Gastroesophageal sphincter (tissue), 4 donors: ENCODE measurements at regions not wholly inside any gene's neighbourhood (a gene's known extent, or its start where the extent isn't known, plus 50 kb on each side); places are given as distances from the start of the nearest gene placed in this dataset.
"Not testable (repeated sequence)": the region's sequence is repeated elsewhere in the genome, so short reads cannot be mapped to it uniquely, and the experiment has no call there.

ENCODE experiments used
- ATAC-seq: fragments of 150-250 bp; one replicate; pipeline ENCODE4 v1.9.1; 2016; ENCODE audit warnings: mild to moderate bottlenecking, moderate library complexity
- H3K27ac ChIP-seq, 4 donors: fragments of 200-600 bp; sonication (generic) in 3 of 4; 1 replicate in 3 of 4; 2 replicates in 1 of 4; pipeline ENCODE4 v1.5.1; 2016 to 2019
- H3K27me3 ChIP-seq: fragments of 200-600 bp; sonication (generic); one replicate; pipeline ENCODE4 v1.5.1; 2019
- H3K36me3 ChIP-seq, 2 donors: fragments of 200-600 bp; sonication (generic); one replicate each; pipeline ENCODE4 v1.5.1; 2019; ENCODE audit warnings: control low read depth in 1 of 2
- H3K4me1 ChIP-seq, 3 donors: fragments of 200-600 bp; sonication (generic); 1 replicate in 2 of 3; 2 replicates in 1 of 3; pipeline ENCODE4 v1.5.1; 2016 to 2019; ENCODE audit warnings: control low read depth in 2 of 3
- H3K4me3 ChIP-seq, 2 donors: fragments of 200-600 bp; sonication (generic); one replicate each; pipeline ENCODE4 v1.5.1; 2019; ENCODE audit warnings: mild to moderate bottlenecking in 1 of 2, moderate library complexity in 1 of 2
- H3K9me3 ChIP-seq, 3 donors: fragments of 200-600 bp; sonication (generic); one replicate each; pipeline ENCODE4 v1.5.1; 2017 to 2019; ENCODE audit warnings: control low read depth in 2 of 3
- CTCF ChIP-seq, 4 experiments: fragments of 200-600 bp in 2 of 4; fragments of 450-650 bp in 2 of 4; sonication (generic) in 1 of 4; IDR thresholded peaks; one replicate each; pipeline ENCODE4 v1.5.1; 2017 to 2019; ENCODE audit warnings: antibody characterized with exemption in 4 of 4, mild to moderate bottlenecking in 2 of 4, moderate library complexity in 2 of 4
- EP300 ChIP-seq: sonication (generic); formaldehyde crosslinking; IDR thresholded peaks from one replicate; pipeline ENCODE4 v1.6.1; 2017; ENCODE audit warnings: antibody characterized with exemption, mild to moderate bottlenecking
- POLR2A ChIP-seq, 2 donors: fragments of 450-650 bp; IDR thresholded peaks; one replicate each; pipeline ENCODE4 v1.6.1; 2017; ENCODE audit warnings: antibody characterized with exemption in 2 of 2, mild to moderate bottlenecking in 2 of 2, moderate library complexity in 1 of 2
- POLR2AphosphoS5 ChIP-seq: sonication (generic); formaldehyde crosslinking; IDR thresholded peaks from one replicate; pipeline ENCODE4 v1.6.1; 2017; ENCODE audit warnings: antibody characterized with exemption
- WGBS, 2 donors: methylation state at CpG; one replicate each; pipeline ENCODE4 v1.1.5; 2018; ENCODE audit warnings: low coverage in 1 of 2; 5-methylcytosine and 5-hydroxymethylcytosine counted together

GRCh38 chr6:14553515-14553914, 435.9 kb downstream of the CD83 start:
- H3K9me3 ChIP-seq = no peaks in the 10 kb centered on the region
- H3K27ac ChIP-seq = no peak overlapping the region
- WGBS, 2 donors = 89 to 96% methylated on average over 5 to 8 of the region's 8 CpGs
- no peak overlapping the region for H3K4me3 ChIP-seq
- no peaks in the 10 kb centered on the region for H3K27me3 ChIP-seq
- no peaks in the 10 kb centered on the region for H3K36me3 ChIP-seq
- ATAC-seq = no peak
- TF ChIP-seq EP300 (no peak), POLR2AphosphoS5 (no peak), CTCF (IDR thresholded peaks at IDR 0.05) (no peak), POLR2A (IDR thresholded peaks at IDR 0.05) (no peak)
- no peaks in the 10 kb centered on the region for H3K4me1 ChIP-seq

- no peak for ATAC-seq
- no peaks in the 10 kb centered on the region for H3K36me3 ChIP-seq
- TF ChIP-seq POLR2AphosphoS5 = no peak
- no peak for TF ChIP-seq CTCF (IDR thresholded peaks at IDR 0.05)
- no peak for TF ChIP-seq EP300
- no peak for TF ChIP-seq POLR2A (IDR thresholded peaks at IDR 0.05)
- 90 to 100% methylated on average over 2 to 4 of the region's 6 CpGs for WGBS, 2 donors
- no peaks in the 10 kb centered on the region for H3K27me3 ChIP-seq
- no peaks in the 10 kb centered on the region for H3K4me1 ChIP-seq
- no peak overlapping the region for H3K4me3 ChIP-seq
- H3K27ac ChIP-seq = no peak overlapping the region
- H3K9me3 ChIP-seq = no peaks in the 10 kb centered on the region
Measured at GRCh38 chr6:14555804-14556203, 438.2 kb downstream of the CD83 start.

- Histone ChIP-seq H3K4me3 (no peak overlapping the region), H3K36me3 (no peaks in the 10 kb centered on the region), H3K9me3 (no peaks in the 10 kb centered on the region), H3K4me1 (no peaks in the 10 kb centered on the region), H3K27ac (no peak overlapping the region), H3K27me3 (no peaks in the 10 kb centered on the region)
- ATAC-seq = no peak
- no peak for TF ChIP-seq POLR2A (IDR thresholded peaks at IDR 0.05)
- TF ChIP-seq EP300 = no peak
- no peak for TF ChIP-seq CTCF (IDR thresholded peaks at IDR 0.05)
- no peak for TF ChIP-seq POLR2AphosphoS5
- WGBS, 2 donors = 74 to 90% methylated on average over 3 of the region's 3 CpGs
Measured at GRCh38 chr6:14559746-14560536, 442.4 kb downstream of the CD83 start.

GRCh38 chr6:14561563-14561962, 444.0 kb downstream of the CD83 start:
- not testable (repeated sequence) for H3K9me3 ChIP-seq, ATAC-seq, H3K4me3 ChIP-seq, H3K4me1 ChIP-seq, H3K36me3 ChIP-seq, H3K27me3 ChIP-seq, H3K27ac ChIP-seq
- WGBS, 2 donors = 72 to 96% methylated on average over 3 of the region's 3 CpGs

- no peaks in the 10 kb centered on the region for H3K36me3 ChIP-seq
- H3K9me3 ChIP-seq = no peaks in the 10 kb centered on the region
- H3K27ac ChIP-seq = no peak overlapping the region
- ATAC-seq = no peak
- H3K4me1 ChIP-seq = no peaks in the 10 kb centered on the region
- no peaks in the 10 kb centered on the region for H3K27me3 ChIP-seq
- whole genome bisulfite sequencing, 2 donors = 67 to 82% methylated on average over 1 of the region's 1 CpG
- H3K4me3 ChIP-seq = no peak overlapping the region
- no peak for TF ChIP-seq EP300
- TF ChIP-seq POLR2AphosphoS5 = no peak
- no peak for TF ChIP-seq POLR2A (IDR thresholded peaks at IDR 0.05)
Measured at GRCh38 chr6:14567842-14568241, 450.3 kb downstream of the CD83 start.

- H3K9me3 ChIP-seq = no peaks in the 10 kb centered on the region
- H3K27ac ChIP-seq = no peak overlapping the region
- no peaks in the 10 kb centered on the region for H3K36me3 ChIP-seq
- no peaks in the 10 kb centered on the region for H3K27me3 ChIP-seq
- no peaks in the 10 kb centered on the region for H3K4me1 ChIP-seq
- WGBS, 2 donors = 33% methylated on average over 1 of the region's 1 CpG; no CpG with 5 or more reads in 1 of the 2 donors
- no peak for TF ChIP-seq EP300
- TF ChIP-seq POLR2AphosphoS5 = no peak
- TF ChIP-seq POLR2A (IDR thresholded peaks at IDR 0.05) = no peak
- TF ChIP-seq CTCF (IDR thresholded peaks at IDR 0.05) = no peak
- no peak for ATAC-seq
- H3K4me3 ChIP-seq = no peak overlapping the region
Measured at GRCh38 chr6:14569394-14569793, 451.8 kb downstream of the CD83 start.

- not testable (repeated sequence) for H3K36me3 ChIP-seq, H3K27ac ChIP-seq, ATAC-seq, H3K4me3 ChIP-seq, H3K9me3 ChIP-seq, H3K27me3 ChIP-seq, H3K4me1 ChIP-seq
- 86 to 87% methylated on average over 4 to 5 of the region's 5 CpGs for WGBS, 2 donors
Measured at GRCh38 chr6:14569874-14570273, 452.3 kb downstream of the CD83 start.
